ENCODE measurements at regions not wholly inside any gene's neighbourhood (a gene's known extent, or its start where the extent isn't known, plus 50 kb on each side); places are given as distances from the start of the nearest gene placed in this dataset.
"Not testable (repeated sequence)": the region's sequence is repeated elsewhere in the genome, so short reads cannot be mapped to it uniquely, and the experiment has no call there.

GRCh38 chr5:131005963-131006684 is 158.9 kb downstream of the HINT1 start:
- no peak for DNase-seq (ENCODE audit: low read depth)

- DNase-seq (ENCODE audit: low read depth): no peak
These were observed 163.5 kb downstream of the HINT1 start for GRCh38 chr5:131001507-131001906.

GRCh38 chr5:131000289-131000688 is 164.8 kb downstream of the HINT1 start:
- no peak for DNase-seq (ENCODE audit: low read depth)

- DNase-seq (ENCODE audit: low read depth): not testable (repeated sequence)
These were observed 168.3 kb downstream of the HINT1 start for GRCh38 chr5:130996720-130997119.

- no peak for DNase-seq (ENCODE audit: low read depth)
These were observed 169.2 kb downstream of the HINT1 start for GRCh38 chr5:130995851-130996250.

- no peak for DNase-seq (ENCODE audit: low read depth)
These were observed 169.9 kb downstream of the HINT1 start for GRCh38 chr5:130995254-130995515.

- no peak for DNase-seq (ENCODE audit: low read depth)
These were observed 170.4 kb downstream of the HINT1 start for GRCh38 chr5:130994496-130995253.

GRCh38 chr5:130992621-130993020 is 172.4 kb downstream of the HINT1 start:
- no peak for DNase-seq (ENCODE audit: low read depth)

- DNase-seq (ENCODE audit: low read depth): peak; percentile 71
These were observed 173.0 kb downstream of the HINT1 start for GRCh38 chr5:130992095-130992494.

GRCh38 chr5:130985776-130986175 is 179.3 kb downstream of the HINT1 start:
- no peak for DNase-seq (ENCODE audit: low read depth)

GRCh38 chr5:130981663-130982062 is 183.4 kb downstream of the HINT1 start:
- no peak for DNase-seq (ENCODE audit: low read depth)

- no peak for DNase-seq (ENCODE audit: low read depth)
These were observed 186.6 kb downstream of the HINT1 start for GRCh38 chr5:130978475-130978874.

- DNase-seq (ENCODE audit: low read depth): no peak
These were observed 188.6 kb downstream of the HINT1 start for GRCh38 chr5:130976493-130976892.

- DNase-seq (ENCODE audit: low read depth): no peak
These were observed 189.2 kb downstream of the HINT1 start for GRCh38 chr5:130975847-130976246.

GRCh38 chr5:130975299-130975698 is 189.8 kb downstream of the HINT1 start:
- DNase-seq (ENCODE audit: low read depth): no peak

GRCh38 chr5:130974021-130974683 is 190.9 kb downstream of the HINT1 start:
- DNase-seq (ENCODE audit: low read depth): no peak

- no peak for DNase-seq (ENCODE audit: low read depth)
These were observed 198.0 kb downstream of the HINT1 start for GRCh38 chr5:130966990-130967525.

- DNase-seq (ENCODE audit: low read depth): no peak
These were observed 199.1 kb downstream of the HINT1 start for GRCh38 chr5:130965920-130966319.

- no peak for DNase-seq (ENCODE audit: low read depth)
These were observed 199.7 kb downstream of the HINT1 start for GRCh38 chr5:130965360-130965759.

- DNase-seq (ENCODE audit: low read depth): peak; percentile 28
These were observed 200.5 kb downstream of the HINT1 start for GRCh38 chr5:130964231-130965202.

- no peak for DNase-seq (ENCODE audit: low read depth)
These were observed 201.3 kb downstream of the HINT1 start for GRCh38 chr5:130963798-130964197.

GRCh38 chr5:130957151-130957550 is 207.9 kb downstream of the HINT1 start:
- DNase-seq (ENCODE audit: low read depth): no peak

All from GM04504 (cell line).